Activated CD4-positive, CD25-positive, alpha-beta regulatory T cell treated with anti-CD3 and anti-CD28 coated beads, Interleukin-2, amount 50 U/mL, for 16 hours (primary cell): ENCODE measurements at regions not wholly inside any gene's neighbourhood (a gene's known extent, or its start where the extent isn't known, plus 50 kb on each side); places are given as distances from the start of the nearest gene placed in this dataset.

ENCODE experiments used
- DNase-seq: peaks from one replicate; pipeline ENCODE4 v3.0.0-alpha.2; 2020; ENCODE audit warnings: low read depth, low spot score

DNA sequence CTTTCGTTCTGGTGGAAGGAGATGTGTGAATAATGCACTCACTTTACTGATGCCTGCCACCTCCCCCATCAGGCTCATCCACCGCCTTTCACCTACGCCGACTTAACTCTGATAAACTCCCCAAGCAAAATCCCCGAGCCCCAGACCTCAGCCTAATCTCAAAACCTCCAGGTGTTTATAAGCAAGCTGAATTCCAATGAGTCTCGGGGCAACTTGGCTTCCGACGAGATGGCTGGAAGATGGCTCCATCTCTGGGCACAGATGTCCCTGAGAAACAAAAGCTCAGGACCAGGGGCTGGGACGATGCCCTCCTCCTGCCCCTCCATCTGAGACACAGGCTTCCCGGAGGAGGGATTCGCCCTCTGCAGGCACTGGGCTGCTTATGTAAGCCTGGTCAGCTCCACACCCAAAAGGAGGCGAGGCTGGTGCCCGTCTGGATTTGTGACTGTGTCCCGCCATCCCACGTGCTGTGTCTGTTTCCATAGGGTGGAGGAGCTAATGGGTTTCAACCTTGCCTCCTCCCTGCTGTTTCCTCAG is 386.4 kb upstream of the TNRC6C start:
- no peak for DNase-seq

GRCh38 chr17:77572851-77573250 is 385.7 kb upstream of the TNRC6C start:
- DNase-seq: no peak

- no peak for DNase-seq
These were observed 381.0 kb upstream of the TNRC6C start for GRCh38 chr17:77577491-77577890.

- DNase-seq: no peak
These were observed 379.4 kb upstream of the TNRC6C start for GRCh38 chr17:77579131-77579530.

- no peak for DNase-seq
These were observed 378.8 kb upstream of the TNRC6C start for GRCh38 chr17:77579682-77580081.

DNA sequence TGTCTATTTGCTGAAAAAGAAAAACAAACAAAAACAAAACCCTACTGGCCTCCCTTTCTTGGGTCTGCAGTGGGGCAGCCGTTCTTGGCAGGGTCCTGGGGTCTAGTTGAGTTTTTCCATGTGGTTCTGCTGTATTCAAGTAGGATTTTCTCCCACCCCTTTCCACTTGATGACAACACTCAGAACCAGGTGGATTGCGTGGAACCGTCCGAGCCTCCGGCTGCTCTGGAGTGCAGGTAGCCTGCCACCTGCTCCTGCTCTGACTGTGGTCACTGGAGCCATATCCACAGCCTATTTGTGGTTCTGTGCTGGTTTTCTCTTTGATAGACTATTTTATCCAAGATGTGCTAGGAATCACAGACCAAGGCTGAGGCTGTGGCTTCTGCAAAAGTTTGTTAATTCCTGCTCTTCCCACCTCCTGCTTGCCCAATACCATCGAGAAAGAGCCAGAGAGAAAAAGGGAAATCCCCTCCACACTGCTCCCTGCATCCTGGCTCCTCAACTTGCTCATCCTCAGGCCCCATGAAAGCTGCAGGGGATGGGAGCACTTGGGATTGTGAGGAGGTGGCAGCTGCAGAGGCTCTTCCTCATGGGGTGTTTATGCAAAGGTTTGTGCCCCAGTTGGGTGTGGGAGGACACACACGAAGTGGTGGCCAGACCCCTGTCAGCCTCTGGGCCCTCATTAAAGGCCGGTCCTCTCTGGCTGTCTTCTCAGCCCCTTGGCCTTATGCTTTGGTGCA is 377.8 kb upstream of the TNRC6C start:
- no peak for DNase-seq

DNA sequence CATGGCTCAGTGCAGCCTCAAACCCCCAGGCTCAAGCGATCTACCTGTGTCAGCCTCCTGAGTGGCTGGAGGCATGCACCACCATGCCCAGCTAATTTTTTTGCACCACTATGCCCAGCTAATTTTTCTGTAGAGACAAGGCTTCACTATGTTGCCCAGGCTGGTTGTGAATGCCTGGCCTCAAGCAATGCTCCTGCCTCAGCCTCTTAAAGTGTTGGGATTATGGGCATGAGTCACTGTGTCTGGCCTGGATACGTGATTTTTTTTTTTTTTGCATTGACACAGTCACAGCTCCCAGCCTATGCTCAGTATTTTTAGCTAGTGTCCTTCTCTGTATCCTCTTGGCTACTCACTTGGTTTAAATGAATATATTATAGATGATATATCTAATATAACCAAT is 377.0 kb upstream of the TNRC6C start:
- no peak for DNase-seq

DNA sequence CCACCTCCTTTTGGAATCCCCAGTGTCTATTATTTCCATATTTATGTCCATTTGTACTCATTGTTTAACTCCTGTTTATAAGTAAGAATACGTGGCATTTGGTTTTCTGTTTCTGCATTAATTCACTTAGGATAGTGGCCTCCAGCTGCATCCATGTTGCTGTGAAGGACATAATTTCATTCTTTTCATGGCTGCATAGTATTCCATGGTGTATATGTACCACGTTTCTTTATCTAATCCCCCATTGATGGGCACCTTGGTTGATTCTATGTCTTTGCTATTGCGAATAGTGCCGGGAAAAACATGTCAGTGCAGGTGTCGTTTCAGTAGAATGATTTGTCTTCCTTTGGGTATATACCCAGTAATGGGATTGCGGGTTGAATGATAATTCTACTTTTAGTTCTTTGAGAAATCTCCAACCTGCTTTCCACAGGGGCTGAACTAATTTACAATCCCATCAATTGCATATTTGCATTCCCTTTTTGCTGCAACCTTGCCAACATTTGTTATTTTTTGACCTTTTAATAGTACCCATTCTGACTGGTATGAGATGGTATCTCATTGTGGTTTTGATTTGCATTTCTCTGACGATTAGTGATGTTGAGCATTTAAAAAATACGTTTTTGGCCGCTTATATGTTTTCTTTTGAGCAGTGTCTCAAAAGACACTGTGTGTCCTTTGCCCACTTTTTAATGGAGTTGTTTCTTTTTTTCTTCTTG is 373.2 kb upstream of the TNRC6C start:
- no peak for DNase-seq

GRCh38 chr17:77590951-77591735 is 367.4 kb upstream of the TNRC6C start:
- DNase-seq: no peak

GRCh38 chr17:77592106-77592865 is 366.2 kb upstream of the TNRC6C start:
- no peak for DNase-seq

- DNase-seq: no peak
These were observed 365.4 kb upstream of the TNRC6C start for GRCh38 chr17:77593081-77593480.

- DNase-seq: no peak
These were observed 363.9 kb upstream of the TNRC6C start for GRCh38 chr17:77594416-77595209.

GRCh38 chr17:77596491-77597417 is 361.7 kb upstream of the TNRC6C start:
- DNase-seq: no peak

- DNase-seq: no peak
These were observed 360.9 kb upstream of the TNRC6C start for GRCh38 chr17:77597418-77598240.

DNA sequence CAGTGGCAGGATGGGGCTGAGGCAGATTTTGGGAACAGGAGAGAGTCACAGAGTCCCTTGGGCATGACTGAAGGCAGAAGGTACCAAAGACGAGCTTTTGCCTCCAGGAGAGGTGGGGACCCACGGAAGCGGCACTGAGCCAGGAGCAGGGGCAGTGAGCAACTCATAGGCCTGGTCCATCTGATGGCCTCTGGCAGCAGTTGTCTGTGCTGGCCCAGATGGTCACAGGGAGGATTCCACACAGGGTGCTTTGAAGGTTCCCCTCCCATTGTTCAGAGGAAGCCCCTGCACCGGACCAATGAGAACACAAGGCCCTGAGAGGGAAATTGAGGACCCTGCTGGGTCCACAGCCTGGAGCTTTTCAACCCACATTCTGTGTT is 360.3 kb upstream of the TNRC6C start:
- DNase-seq: no peak

DNA sequence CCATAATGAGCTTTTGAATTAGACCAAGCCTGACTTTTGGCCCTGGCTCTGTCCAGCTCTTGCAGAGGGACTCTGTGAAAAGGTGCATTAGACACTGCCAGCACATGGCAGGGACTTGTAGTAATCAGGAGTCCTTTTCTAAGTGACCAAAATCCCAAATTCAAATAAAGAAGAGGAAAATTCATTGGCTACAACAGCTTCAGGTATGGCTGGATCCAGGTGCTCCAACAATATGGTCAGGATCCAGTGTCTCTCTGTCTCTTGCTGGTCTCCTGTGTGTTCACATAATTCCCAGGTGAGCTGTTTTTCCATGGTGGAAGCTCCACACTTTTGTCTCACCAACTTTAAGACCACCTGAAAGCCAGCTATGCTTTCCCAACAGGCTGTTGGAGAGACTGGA is 358.8 kb upstream of the TNRC6C start:
- DNase-seq: no peak

- DNase-seq: no peak
These were observed 358.2 kb upstream of the TNRC6C start for GRCh38 chr17:77600346-77600745.

DNA sequence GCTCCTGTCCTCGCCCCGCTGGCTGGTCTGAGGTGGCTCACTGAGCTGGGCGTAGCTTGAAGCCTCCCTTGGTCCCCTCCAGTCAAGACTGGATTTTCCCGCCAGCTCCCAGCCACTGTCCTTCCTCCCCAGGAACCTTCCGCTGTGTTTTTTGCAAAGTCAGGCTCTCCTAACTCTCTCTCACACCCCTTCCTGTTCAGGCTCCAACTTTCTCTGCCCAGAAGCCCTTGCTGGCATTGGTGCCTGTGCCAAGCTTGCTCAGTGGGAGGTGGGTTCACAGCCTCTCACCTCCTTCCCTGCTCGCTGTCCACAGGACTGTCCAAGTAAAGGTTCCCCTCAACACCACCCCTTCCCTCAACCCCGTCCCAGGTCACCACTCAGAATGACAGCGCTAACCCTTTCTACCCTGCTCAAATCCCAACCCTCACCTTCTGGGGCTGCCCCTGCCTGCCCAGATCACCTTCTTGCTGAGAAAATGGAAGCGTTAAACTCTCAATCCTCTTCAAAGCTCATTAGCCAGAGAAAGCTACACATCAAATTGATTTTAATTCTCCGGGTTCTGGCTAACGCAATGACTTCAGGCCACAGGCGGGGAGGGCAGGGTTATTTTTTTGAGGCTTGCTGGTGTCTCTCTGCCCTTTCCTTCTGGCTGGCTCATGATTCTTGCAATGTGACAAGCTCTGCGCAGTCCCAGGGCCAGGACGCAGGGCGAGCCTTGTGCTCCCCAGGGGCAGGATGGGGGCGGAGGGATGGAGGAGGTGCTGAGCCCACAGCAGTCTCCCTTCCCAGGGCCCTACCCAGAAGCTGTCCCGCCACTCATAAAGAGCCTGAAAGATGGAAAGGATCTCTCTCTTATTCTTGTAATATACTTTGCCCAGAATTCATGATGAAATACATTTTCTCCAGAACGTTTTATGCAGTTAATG is 357.2 kb upstream of the TNRC6C start:
- DNase-seq: no peak
